ENCODE measurements at regions not wholly inside any gene's neighbourhood (a gene's known extent, or its start where the extent isn't known, plus 50 kb on each side); places are given as distances from the start of the nearest gene placed in this dataset.

DNA sequence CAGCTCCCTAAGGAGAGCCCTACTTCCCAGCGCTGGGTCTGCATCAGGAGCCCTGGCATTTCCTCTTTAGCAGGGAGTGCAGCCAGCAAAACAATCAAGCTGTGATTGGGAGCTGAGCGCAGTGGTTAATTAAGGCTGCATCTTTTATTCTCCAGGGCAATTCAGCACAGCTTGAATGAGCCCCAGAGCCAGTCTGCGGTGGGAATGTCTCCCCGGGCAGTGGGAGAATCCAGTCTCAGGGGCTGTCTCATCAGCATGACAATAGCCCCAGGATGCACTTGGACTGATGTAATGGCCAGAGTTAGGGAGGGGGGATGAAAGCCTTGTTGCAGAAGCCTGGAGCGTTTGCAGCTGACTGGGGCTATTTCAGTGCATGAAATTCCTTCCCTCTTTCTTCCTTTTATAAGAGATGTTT lies 292.6 kb upstream of the SOX9 start:
- TF ChIP-seq POLR2A (IDR thresholded peaks at IDR 0.05): no peak
- TF ChIP-seq, protein P1, sequence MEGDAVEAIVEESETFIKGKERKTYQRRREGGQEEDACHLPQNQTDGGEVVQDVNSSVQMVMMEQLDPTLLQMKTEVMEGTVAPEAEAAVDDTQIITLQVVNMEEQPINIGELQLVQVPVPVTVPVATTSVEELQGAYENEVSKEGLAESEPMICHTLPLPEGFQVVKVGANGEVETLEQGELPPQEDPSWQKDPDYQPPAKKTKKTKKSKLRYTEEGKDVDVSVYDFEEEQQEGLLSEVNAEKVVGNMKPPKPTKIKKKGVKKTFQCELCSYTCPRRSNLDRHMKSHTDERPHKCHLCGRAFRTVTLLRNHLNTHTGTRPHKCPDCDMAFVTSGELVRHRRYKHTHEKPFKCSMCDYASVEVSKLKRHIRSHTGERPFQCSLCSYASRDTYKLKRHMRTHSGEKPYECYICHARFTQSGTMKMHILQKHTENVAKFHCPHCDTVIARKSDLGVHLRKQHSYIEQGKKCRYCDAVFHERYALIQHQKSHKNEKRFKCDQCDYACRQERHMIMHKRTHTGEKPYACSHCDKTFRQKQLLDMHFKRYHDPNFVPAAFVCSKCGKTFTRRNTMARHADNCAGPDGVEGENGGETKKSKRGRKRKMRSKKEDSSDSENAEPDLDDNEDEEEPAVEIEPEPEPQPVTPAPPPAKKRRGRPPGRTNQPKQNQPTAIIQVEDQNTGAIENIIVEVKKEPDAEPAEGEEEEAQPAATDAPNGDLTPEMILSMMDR (IDR thresholded peaks at IDR 0.05): no peak
- Histone ChIP-seq H3K27ac (no peak overlapping the region), H3K4me1 (no peaks in the 10 kb centered on the region)

DNA sequence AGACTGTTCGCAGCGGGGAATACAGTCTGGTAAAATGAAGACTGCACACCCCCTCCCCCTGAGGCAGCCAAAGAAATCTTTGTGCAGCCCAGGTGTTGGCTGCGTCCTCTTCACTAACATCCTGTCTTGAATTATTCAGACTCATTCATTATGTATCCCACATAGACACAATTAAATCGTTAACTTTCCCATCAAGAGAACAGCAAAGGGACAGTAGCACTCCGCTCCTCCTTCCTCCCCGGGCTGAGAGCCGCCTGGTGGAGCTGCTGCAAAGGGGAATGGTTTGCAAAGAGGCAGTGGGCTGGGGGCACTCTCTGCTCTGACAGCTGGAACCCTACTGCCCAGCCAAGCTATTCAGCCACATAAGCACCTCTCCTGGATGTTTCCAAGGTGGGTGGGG lies 290.0 kb upstream of the SOX9 start:
- H3K4me3 ChIP-seq: no peak overlapping the region
- H3K9me3 ChIP-seq: no peaks in the 10 kb centered on the region
- no peak for DNase-seq
- no peaks in the 10 kb centered on the region for H3K27me3 ChIP-seq
- H3K4me1 ChIP-seq: no peaks in the 10 kb centered on the region
- no peak overlapping the region for H3K27ac ChIP-seq
- TF ChIP-seq, protein P1 (IDR thresholded peaks at IDR 0.05): no peak
- no peaks in the 10 kb centered on the region for H3K36me3 ChIP-seq

More for the DNA sequence above, 292.6 kb upstream of the SOX9 start:
- Histone ChIP-seq H3K4me3 (no peak overlapping the region), H3K9me3 (no peaks in the 10 kb centered on the region), H3K27me3 (no peaks in the 10 kb centered on the region), H3K36me3 (no peaks in the 10 kb centered on the region)
- no peak for DNase-seq

DNA sequence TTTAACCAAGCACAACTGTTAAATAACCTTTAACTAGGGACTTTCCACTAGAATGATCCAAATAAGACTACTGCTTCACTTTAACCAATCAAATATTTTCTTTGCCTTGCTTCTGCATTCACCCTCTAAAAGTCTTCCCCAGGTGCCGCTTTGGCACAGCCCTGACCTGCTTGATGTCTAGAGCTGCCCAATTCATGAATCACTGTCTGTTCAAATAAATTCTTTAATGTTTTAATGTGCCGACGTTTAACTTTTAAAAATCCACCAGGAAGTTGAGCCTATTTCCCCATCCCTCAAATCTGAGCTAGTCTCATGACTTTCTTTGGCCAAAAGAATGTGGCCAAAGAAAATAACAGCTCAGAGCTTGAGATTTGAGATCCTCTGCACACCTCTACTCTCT lies 277.8 kb upstream of the SOX9 start:
- no peak for DNase-seq
- no peaks in the 10 kb centered on the region for H3K36me3 ChIP-seq
- no peaks in the 10 kb centered on the region for H3K4me1 ChIP-seq
- no peaks in the 10 kb centered on the region for H3K9me3 ChIP-seq
- no peaks in the 10 kb centered on the region for H3K27me3 ChIP-seq
- H3K4me3 ChIP-seq: no peak overlapping the region
- TF ChIP-seq, protein P1 (IDR thresholded peaks at IDR 0.05): no peak
- TF ChIP-seq POLR2A (IDR thresholded peaks at IDR 0.05): no peak
- no peak overlapping the region for H3K27ac ChIP-seq

DNA sequence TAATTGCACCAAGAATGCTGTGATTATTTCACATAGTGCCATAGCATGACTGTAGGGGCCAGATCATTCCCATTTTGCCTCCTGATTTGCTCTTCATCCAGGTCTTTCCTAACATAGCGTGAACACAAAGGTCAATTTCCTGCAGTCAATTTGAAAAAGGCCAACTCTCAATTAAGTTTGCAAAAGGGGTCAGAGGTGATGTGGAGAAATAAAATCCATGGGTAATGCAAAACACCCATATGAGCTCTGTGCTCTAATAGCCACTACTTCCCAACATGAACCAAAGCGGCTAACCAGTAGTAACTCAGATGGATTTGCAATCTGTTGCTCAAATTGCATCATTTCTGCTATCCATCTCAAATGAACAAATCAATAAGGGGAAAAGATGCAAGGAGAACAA lies 275.5 kb upstream of the SOX9 start:
- Histone ChIP-seq H3K27ac (no peak overlapping the region), H3K27me3 (no peaks in the 10 kb centered on the region)
- DNase-seq: no peak

DNA sequence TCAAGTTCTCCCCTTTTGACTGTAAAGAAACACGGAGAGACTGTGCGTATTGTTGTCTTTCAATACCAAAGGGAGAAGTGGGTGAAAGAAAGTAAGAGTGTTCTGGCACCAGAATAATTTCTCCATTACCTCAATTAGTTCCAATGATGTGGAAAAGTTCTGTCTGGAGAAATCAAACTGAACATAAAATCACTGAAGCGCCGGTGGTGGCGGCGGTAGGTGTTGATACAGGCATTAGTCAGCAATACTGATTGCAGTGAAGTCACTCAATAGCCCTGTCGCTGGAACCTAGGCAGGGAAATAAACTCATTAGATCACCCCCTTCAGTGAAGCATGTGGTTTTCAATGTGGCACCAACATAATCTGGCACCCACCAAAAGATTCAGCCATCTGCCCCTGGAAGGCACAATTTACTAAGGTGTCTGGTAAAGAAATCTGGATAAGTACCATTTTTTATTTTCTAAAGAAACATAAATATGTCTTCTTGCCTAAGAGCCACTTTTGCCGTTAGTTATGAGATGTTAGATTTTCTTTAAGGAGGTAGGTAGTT lies 274.2 kb upstream of the SOX9 start:
- Histone ChIP-seq H3K9me3 (no peaks in the 10 kb centered on the region), H3K36me3 (no peaks in the 10 kb centered on the region), H3K4me1 (no peaks in the 10 kb centered on the region), H3K4me3 (no peak overlapping the region), H3K27me3 (no peaks in the 10 kb centered on the region), H3K27ac (no peak overlapping the region)
- TF ChIP-seq, protein P1 (IDR thresholded peaks at IDR 0.05): no peak
- no peak for TF ChIP-seq POLR2A (IDR thresholded peaks at IDR 0.05)
- no peak for DNase-seq

More for the DNA sequence above, 275.5 kb upstream of the SOX9 start:
- Histone ChIP-seq H3K36me3 (no peaks in the 10 kb centered on the region), H3K9me3 (no peaks in the 10 kb centered on the region), H3K4me1 (no peaks in the 10 kb centered on the region), H3K4me3 (no peak overlapping the region)
- TF ChIP-seq POLR2A (IDR thresholded peaks at IDR 0.05): no peak
- TF ChIP-seq, protein P1 (IDR thresholded peaks at IDR 0.05): no peak

Measured in Peyer's patch (tissue), 4 donors.